WTC11 (cell line): ENCODE measurements at regions not wholly inside any gene's neighbourhood (a gene's known extent, or its start where the extent isn't known, plus 50 kb on each side); places are given as distances from the start of the nearest gene placed in this dataset.

ENCODE experiments used
- ATAC-seq: fragments of 200-7000 bp; cut with Tn5 transposase; 2 replicates; pipeline ENCODE4 v1.10.0; 2021; ENCODE audit warnings: mild to moderate bottlenecking, moderate library complexity
- CTCF ChIA-PET: fragments of 300-600 bp; sonication (Branson Sonifier 250); formaldehyde crosslinking; loops from one replicate; lab custom pipeline; 2021; ENCODE audit warnings: antibody characterized with exemption; lab: Charles Lee
- POLR2A ChIA-PET: fragments of 350-600 bp; sonication (Branson Sonifier 250); formaldehyde crosslinking; loops from one replicate; lab custom pipeline; 2021; ENCODE audit warnings: antibody characterized with exemption; lab: Charles Lee
- DNase-seq: peaks from one replicate; pipeline ENCODE4 v3.0.0; 2021; ENCODE audit warnings: low spot score
- H3K27ac Mint-ChIP-seq: 2 replicates; pipeline ENCODE4 v1.8.0; 2021; ENCODE audit warnings: mixed read lengths
- H3K27me3 Mint-ChIP-seq: 2 replicates; pipeline ENCODE4 v1.8.0; 2021; ENCODE audit warnings: low read depth, mild to moderate bottlenecking, moderate library complexity, mixed read lengths
- H3K36me3 Mint-ChIP-seq: 2 replicates; pipeline ENCODE4 v1.8.0; 2021; ENCODE audit warnings: mixed read lengths
- H3K4me1 Mint-ChIP-seq: 2 replicates; pipeline ENCODE4 v1.8.0; 2022; ENCODE audit warnings: mixed read lengths
- H3K4me3 Mint-ChIP-seq: 2 replicates; pipeline ENCODE4 v1.8.0; 2021; ENCODE audit warnings: mild to moderate bottlenecking, moderate library complexity, mixed read lengths
- H3K9me3 Mint-ChIP-seq: 2 replicates; pipeline ENCODE4 v1.8.0; 2021; ENCODE audit warnings: mixed read lengths
- ATF1 ChIP-seq: sonication (generic); formaldehyde crosslinking; IDR thresholded peaks from 2 replicates; pipeline ENCODE4 v1.8.1; 2023; ENCODE audit warnings: mild to moderate bottlenecking, moderate library complexity, missing genetic modification reagents
- ELF4 ChIP-seq: sonication (generic); formaldehyde crosslinking; IDR thresholded peaks from 2 replicates; pipeline ENCODE4 v1.8.1; 2022; ENCODE audit warnings: low read depth, mild to moderate bottlenecking, moderate library complexity, missing genetic modification reagents
- IRF2 ChIP-seq: sonication (generic); formaldehyde crosslinking; IDR thresholded peaks from 2 replicates; pipeline ENCODE4 v1.8.0; 2022; ENCODE audit warnings: low read depth, missing genetic modification reagents, borderline replicate concordance
- JUN ChIP-seq: sonication (generic); formaldehyde crosslinking; IDR thresholded peaks from 2 replicates; pipeline ENCODE4 v1.8.0; 2023; ENCODE audit warnings: mild to moderate bottlenecking, missing genetic modification reagents
- SOX15 ChIP-seq: fragments of 250-450 bp; sonication (Bioruptor Pico); IDR thresholded peaks from 2 replicates; pipeline ENCODE4 v1.9.0; 2021; ENCODE audit warnings: mild to moderate bottlenecking
- SP1 ChIP-seq: sonication (generic); formaldehyde crosslinking; conservative IDR thresholded peaks from 2 replicates; pipeline ENCODE4 v1.8.1; 2022; ENCODE audit warnings: missing genetic modification reagents
- ZNF138 ChIP-seq: sonication (generic); formaldehyde crosslinking; conservative IDR thresholded peaks from 2 replicates; pipeline ENCODE4 v1.8.1; 2022; ENCODE audit warnings: mild to moderate bottlenecking, moderate library complexity, missing genetic modification reagents
- ZNF263 ChIP-seq: sonication (generic); formaldehyde crosslinking; IDR thresholded peaks from 2 replicates; pipeline ENCODE4 v1.8.1; 2022; ENCODE audit warnings: low read depth, mild to moderate bottlenecking, moderate library complexity, missing genetic modification reagents
- TF ChIP-seq, protein P1 (sequence below): sonication (generic); formaldehyde crosslinking; IDR thresholded peaks from 2 replicates; pipeline ENCODE4 v1.8.0; 2022; ENCODE audit warnings: mild to moderate bottlenecking, missing genetic modification reagents
- TF ChIP-seq, protein P2 (sequence below): sonication (generic); formaldehyde crosslinking; conservative IDR thresholded peaks from 2 replicates; pipeline ENCODE4 v1.8.1; 2023; ENCODE audit warnings: mild to moderate bottlenecking, low read depth, missing genetic modification reagents, moderate library complexity
- TF ChIP-seq, protein P3 (sequence below): fragments of 250-450 bp; sonication (Bioruptor Pico); conservative IDR thresholded peaks from 2 replicates; pipeline ENCODE4 v1.9.0; 2021; ENCODE audit warnings: mild to moderate bottlenecking
- TF ChIP-seq, protein P4 (sequence below): fragments of 250-450 bp; sonication (Bioruptor Pico); IDR thresholded peaks from 2 replicates; pipeline ENCODE4 v2.1.2; 2022; ENCODE audit warnings: mild to moderate bottlenecking, moderate library complexity
- TF ChIP-seq, protein P5 (sequence below): sonication (generic); formaldehyde crosslinking; IDR thresholded peaks from 2 replicates; pipeline ENCODE4 v1.8.0; 2023; ENCODE audit warnings: missing genetic modification reagents, mild to moderate bottlenecking, borderline replicate concordance

DNA sequence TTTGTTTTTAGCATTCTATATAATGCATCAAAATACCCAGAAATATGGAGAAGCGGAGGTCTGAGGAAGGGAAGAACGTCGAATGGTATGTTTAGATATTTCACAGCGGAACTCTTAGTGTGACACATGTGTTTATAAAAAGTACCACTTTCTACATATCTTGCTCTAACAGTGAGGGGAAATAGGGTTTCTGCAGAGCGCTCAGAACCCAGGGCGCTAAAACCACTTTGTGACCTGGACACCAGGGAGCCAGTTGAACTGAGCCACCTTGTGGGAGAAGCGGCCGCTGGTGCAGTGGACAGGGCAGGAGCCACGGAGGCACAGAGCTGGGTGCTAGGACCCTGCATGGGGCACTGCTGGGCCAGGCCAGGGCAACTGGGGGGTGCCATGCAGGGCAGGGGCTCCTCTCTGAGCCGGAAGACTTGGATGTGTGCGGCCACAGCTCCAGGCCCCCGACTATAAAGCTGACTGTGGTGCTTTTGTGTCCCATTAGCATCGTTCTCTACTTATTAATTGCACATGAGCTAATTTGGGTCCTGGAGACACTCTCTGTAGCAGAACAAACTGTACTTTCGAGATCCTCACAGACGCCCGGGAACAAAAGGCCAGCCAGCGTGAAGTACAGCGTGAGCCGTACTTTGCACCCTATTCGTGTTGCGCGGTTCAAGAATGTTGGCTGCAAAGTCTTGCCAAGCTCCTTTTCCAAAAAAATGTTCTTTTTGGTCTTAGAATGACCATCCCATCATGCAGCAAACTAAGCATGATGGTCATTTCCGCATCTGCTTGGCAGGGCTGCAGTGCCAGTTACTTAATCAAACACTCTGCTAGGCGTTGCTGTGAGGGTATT, 151.9 kb upstream of the ALKAL2 start (continued):
- TF ChIP-seq IRF2 (CRISPR knock-in tag) = no peak

DNA sequence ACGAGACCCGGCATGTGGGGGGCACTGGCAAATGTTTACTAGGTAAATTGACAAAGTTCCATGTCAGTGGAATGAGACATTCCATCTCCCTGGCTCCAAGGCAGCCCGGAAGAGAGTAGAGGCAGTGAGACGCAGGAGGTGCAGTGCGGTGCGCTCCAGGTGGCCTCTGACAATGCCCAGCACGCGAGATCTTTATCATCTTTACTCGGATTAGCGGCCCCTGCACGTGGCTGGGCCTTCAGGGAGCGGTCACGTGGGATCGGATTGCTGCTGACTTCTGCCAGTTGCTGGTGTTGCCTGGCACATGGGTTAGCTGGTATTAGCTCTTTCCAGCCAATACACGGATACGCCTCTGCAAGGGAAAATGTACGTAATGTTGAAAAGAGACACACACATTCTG, 151.2 kb upstream of the ALKAL2 start:
- H3K27ac Mint-ChIP-seq = no peak overlapping the region

More for the DNA sequence above, 151.2 kb upstream of the ALKAL2 start:
- no peaks in the 10 kb centered on the region for H3K9me3 Mint-ChIP-seq
- peaks cover 4% of the 10 kb centered on the region; the same call in 1 of the 2 replicates for H3K27me3 Mint-ChIP-seq
- H3K36me3 Mint-ChIP-seq = no peaks in the 10 kb centered on the region
- POLR2A ChIA-PET = no interaction called here
- no peak for TF ChIP-seq SP1 (CRISPR knock-in tag)
- TF ChIP-seq, protein P1, sequence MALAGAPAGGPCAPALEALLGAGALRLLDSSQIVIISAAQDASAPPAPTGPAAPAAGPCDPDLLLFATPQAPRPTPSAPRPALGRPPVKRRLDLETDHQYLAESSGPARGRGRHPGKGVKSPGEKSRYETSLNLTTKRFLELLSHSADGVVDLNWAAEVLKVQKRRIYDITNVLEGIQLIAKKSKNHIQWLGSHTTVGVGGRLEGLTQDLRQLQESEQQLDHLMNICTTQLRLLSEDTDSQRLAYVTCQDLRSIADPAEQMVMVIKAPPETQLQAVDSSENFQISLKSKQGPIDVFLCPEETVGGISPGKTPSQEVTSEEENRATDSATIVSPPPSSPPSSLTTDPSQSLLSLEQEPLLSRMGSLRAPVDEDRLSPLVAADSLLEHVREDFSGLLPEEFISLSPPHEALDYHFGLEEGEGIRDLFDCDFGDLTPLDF (CRISPR knock-in tag) = no peak
- no peak for TF ChIP-seq SOX15
- TF ChIP-seq, protein P2, sequence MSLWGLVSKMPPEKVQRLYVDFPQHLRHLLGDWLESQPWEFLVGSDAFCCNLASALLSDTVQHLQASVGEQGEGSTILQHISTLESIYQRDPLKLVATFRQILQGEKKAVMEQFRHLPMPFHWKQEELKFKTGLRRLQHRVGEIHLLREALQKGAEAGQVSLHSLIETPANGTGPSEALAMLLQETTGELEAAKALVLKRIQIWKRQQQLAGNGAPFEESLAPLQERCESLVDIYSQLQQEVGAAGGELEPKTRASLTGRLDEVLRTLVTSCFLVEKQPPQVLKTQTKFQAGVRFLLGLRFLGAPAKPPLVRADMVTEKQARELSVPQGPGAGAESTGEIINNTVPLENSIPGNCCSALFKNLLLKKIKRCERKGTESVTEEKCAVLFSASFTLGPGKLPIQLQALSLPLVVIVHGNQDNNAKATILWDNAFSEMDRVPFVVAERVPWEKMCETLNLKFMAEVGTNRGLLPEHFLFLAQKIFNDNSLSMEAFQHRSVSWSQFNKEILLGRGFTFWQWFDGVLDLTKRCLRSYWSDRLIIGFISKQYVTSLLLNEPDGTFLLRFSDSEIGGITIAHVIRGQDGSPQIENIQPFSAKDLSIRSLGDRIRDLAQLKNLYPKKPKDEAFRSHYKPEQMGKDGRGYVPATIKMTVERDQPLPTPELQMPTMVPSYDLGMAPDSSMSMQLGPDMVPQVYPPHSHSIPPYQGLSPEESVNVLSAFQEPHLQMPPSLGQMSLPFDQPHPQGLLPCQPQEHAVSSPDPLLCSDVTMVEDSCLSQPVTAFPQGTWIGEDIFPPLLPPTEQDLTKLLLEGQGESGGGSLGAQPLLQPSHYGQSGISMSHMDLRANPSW (CRISPR knock-in tag) = no peak
- TF ChIP-seq JUN (CRISPR knock-in tag) = no peak
- no peak for TF ChIP-seq ELF4 (CRISPR knock-in tag)
- no peak for TF ChIP-seq ZNF263 (CRISPR knock-in tag)
- TF ChIP-seq, protein P3, sequence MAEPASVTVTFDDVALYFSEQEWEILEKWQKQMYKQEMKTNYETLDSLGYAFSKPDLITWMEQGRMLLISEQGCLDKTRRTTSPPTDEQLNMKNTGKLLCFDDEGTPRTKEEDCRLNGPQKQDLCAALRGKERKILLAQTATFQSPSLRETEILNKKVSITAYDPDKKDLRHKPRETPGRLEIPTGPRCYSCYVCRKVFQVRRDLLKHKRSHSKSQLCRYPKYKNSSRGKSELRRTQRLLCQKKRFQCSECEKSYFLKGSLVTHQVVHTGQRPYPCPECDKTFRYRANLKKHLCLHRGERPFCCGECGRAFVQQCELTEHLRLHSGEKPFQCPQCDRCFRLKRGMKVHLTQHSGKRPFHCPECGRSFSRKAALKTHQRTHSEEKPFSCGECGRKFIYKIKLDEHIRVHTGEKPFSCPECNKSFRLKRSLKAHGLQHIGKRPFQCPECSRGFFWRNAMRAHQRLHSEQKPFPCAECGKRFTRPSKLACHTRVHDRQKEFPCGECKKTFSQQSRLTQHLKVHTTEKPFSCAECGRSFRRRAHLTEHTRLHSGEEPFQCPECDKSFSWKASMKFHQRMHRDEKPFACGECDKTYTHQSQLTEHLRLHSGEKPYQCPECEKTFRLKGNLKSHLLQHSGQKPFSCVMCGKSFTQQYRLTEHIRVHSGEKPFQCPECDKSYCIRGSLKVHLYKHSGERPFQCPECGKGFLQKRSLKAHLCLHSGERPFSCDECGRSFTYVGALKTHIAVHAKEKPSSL (CRISPR knock-in tag) = no peak
- TF ChIP-seq, protein P4, sequence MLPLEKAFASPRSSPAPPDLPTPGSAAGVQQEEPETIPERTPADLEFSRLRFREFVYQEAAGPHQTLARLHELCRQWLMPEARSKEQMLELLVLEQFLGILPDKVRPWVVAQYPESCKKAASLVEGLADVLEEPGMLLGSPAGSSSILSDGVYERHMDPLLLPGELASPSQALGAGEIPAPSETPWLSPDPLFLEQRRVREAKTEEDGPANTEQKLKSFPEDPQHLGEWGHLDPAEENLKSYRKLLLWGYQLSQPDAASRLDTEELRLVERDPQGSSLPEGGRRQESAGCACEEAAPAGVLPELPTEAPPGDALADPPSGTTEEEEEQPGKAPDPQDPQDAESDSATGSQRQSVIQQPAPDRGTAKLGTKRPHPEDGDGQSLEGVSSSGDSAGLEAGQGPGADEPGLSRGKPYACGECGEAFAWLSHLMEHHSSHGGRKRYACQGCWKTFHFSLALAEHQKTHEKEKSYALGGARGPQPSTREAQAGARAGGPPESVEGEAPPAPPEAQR (CRISPR knock-in tag) = no peak
- TF ChIP-seq ATF1 (CRISPR knock-in tag) = no peak
- TF ChIP-seq, protein P5, sequence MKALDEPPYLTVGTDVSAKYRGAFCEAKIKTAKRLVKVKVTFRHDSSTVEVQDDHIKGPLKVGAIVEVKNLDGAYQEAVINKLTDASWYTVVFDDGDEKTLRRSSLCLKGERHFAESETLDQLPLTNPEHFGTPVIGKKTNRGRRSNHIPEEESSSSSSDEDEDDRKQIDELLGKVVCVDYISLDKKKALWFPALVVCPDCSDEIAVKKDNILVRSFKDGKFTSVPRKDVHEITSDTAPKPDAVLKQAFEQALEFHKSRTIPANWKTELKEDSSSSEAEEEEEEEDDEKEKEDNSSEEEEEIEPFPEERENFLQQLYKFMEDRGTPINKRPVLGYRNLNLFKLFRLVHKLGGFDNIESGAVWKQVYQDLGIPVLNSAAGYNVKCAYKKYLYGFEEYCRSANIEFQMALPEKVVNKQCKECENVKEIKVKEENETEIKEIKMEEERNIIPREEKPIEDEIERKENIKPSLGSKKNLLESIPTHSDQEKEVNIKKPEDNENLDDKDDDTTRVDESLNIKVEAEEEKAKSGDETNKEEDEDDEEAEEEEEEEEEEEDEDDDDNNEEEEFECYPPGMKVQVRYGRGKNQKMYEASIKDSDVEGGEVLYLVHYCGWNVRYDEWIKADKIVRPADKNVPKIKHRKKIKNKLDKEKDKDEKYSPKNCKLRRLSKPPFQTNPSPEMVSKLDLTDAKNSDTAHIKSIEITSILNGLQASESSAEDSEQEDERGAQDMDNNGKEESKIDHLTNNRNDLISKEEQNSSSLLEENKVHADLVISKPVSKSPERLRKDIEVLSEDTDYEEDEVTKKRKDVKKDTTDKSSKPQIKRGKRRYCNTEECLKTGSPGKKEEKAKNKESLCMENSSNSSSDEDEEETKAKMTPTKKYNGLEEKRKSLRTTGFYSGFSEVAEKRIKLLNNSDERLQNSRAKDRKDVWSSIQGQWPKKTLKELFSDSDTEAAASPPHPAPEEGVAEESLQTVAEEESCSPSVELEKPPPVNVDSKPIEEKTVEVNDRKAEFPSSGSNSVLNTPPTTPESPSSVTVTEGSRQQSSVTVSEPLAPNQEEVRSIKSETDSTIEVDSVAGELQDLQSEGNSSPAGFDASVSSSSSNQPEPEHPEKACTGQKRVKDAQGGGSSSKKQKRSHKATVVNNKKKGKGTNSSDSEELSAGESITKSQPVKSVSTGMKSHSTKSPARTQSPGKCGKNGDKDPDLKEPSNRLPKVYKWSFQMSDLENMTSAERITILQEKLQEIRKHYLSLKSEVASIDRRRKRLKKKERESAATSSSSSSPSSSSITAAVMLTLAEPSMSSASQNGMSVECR (CRISPR knock-in tag) = no peak
- TF ChIP-seq ZNF138 = no peak
- TF ChIP-seq, all 79 proteins: peak for 0
- peaks cover 15% of the 10 kb centered on the region for H3K4me1 Mint-ChIP-seq
- H3K4me3 Mint-ChIP-seq = no peak overlapping the region
- DNase-seq (no peak), ATAC-seq (no peak)
- CTCF ChIA-PET = no interaction called here
